Esophagus squamous epithelium (tissue), 4 donors: ENCODE measurements at regions not wholly inside any gene's neighbourhood (a gene's known extent, or its start where the extent isn't known, plus 50 kb on each side); places are given as distances from the start of the nearest gene placed in this dataset.

Source experiments
- POLR2A ChIP-seq, 4 donors: fragments of 450-650 bp; IDR thresholded peaks; one replicate each; pipeline ENCODE4 v1.6.1; 2017; ENCODE audit warnings: antibody characterized with exemption in 4 of 4, mild to moderate bottlenecking in 4 of 4, moderate library complexity in 3 of 4
- TF ChIP-seq, protein P1 (sequence below), 6 experiments: fragments of 450-650 bp in 4 of 6; fragments of 200-600 bp in 2 of 6; sonication (generic) in 2 of 6; IDR thresholded peaks; one replicate each; pipeline ENCODE4 v1.5.1; 2016 to 2019; ENCODE audit warnings: antibody characterized with exemption in 6 of 6, mild to moderate bottlenecking in 4 of 6, moderate library complexity in 4 of 6

DNA sequence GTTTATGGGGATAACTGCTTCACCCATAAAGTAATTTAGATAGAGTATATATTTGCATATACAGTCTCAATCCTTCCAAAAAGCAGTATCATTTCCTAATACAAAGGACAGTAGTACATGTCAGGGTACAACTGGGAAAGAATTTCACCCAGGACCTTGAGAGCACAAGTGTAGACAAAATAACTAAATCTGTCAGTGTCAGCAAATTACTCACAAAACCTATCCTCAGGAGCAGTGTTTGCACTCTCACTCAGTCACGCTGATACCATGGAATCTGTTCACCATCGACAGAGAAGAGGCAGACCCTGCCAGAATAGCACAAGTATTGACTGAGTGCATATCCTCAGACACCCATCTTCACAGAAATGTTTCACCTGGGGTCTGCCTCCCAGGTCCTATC lies 554.7 kb upstream of the PHF14 start:
- TF ChIP-seq, protein P1, sequence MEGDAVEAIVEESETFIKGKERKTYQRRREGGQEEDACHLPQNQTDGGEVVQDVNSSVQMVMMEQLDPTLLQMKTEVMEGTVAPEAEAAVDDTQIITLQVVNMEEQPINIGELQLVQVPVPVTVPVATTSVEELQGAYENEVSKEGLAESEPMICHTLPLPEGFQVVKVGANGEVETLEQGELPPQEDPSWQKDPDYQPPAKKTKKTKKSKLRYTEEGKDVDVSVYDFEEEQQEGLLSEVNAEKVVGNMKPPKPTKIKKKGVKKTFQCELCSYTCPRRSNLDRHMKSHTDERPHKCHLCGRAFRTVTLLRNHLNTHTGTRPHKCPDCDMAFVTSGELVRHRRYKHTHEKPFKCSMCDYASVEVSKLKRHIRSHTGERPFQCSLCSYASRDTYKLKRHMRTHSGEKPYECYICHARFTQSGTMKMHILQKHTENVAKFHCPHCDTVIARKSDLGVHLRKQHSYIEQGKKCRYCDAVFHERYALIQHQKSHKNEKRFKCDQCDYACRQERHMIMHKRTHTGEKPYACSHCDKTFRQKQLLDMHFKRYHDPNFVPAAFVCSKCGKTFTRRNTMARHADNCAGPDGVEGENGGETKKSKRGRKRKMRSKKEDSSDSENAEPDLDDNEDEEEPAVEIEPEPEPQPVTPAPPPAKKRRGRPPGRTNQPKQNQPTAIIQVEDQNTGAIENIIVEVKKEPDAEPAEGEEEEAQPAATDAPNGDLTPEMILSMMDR (IDR thresholded peaks at IDR 0.05) = no peak
- no peak for TF ChIP-seq POLR2A (IDR thresholded peaks at IDR 0.05)
